Kidney epithelial cell (primary cell): ENCODE measurements at regions not wholly inside any gene's neighbourhood (a gene's known extent, or its start where the extent isn't known, plus 50 kb on each side); places are given as distances from the start of the nearest gene placed in this dataset.
"Not testable (repeated sequence)": the region's sequence is repeated elsewhere in the genome, so short reads cannot be mapped to it uniquely, and the experiment has no call there.

Experiments
- DNase-seq: peaks from one replicate; pipeline ENCODE4 v3.0.0-alpha.2; 2010; ENCODE audit warnings: low read depth
- H3K27me3 ChIP-seq: 2 replicates; pipeline ENCODE4 v1.6.0; 2011; ENCODE audit warnings: low read length; ENCODE audit not compliant: control insufficient read depth, insufficient read depth
- H3K36me3 ChIP-seq: 2 replicates; pipeline ENCODE4 v1.5.1; 2011; ENCODE audit warnings: low read length; ENCODE audit not compliant: control insufficient read depth, insufficient read depth
- H3K4me3 ChIP-seq: 2 replicates; pipeline ENCODE4 v1.5.1; 2011; ENCODE audit warnings: low read depth, mild to moderate bottlenecking, control low read depth, low read length
- CTCF ChIP-seq: IDR thresholded peaks from 2 replicates; pipeline ENCODE4 v1.5.1; 2011; ENCODE audit warnings: mild to moderate bottlenecking, moderate library complexity, low read length, control low read depth, inconsistent platforms; ENCODE audit not compliant: insufficient read depth, poor library complexity, severe bottlenecking

DNA sequence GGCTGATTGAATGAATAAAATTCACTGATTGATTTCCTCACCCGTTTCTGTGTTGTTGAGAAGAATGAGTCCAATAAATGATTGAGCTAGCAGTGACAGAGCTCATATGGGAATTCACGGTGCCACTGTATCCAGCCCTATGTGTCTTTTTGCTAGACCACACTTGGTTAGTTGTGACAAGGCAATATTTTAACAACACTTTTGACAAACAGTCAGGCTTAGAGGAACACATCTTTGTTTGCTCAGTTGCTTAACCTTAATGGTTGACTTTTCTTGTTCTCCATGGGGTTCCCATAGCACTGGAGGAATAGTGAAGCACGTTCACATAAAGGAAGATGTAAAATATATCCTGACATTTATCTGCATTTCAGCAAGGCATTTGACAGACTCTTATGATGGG is 273.9 kb upstream of the DEPDC1 start:
- DNase-seq, result no peak
- Histone ChIP-seq H3K36me3 (no peaks in the 10 kb centered on the region), H3K27me3 (no peaks in the 10 kb centered on the region), H3K4me3 (no peak overlapping the region)
- no peak for TF ChIP-seq CTCF

DNA sequence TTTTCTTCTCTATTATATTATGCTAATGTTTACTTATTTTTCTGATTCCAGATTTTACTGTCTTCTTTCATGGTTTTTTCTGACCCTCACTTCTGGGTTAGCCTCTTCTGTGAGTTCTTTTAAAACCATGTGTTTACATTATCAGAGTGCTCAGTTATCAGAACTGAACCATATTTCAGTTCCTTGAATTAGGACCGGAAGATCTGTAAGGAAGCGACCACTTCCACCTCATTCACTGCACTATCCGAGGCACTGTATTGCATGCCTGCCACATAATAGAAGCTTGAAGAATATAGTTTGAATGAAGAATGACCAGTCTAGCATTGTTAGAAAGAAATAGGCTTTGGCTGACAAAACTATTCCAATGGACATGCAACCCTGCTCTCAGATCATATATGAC is 281.0 kb upstream of the DEPDC1 start:
- Histone ChIP-seq H3K4me3 (no peak overlapping the region), H3K27me3 (no peaks in the 10 kb centered on the region), H3K36me3 (no peaks in the 10 kb centered on the region)
- no peak for TF ChIP-seq CTCF
- no peak for DNase-seq

DNA sequence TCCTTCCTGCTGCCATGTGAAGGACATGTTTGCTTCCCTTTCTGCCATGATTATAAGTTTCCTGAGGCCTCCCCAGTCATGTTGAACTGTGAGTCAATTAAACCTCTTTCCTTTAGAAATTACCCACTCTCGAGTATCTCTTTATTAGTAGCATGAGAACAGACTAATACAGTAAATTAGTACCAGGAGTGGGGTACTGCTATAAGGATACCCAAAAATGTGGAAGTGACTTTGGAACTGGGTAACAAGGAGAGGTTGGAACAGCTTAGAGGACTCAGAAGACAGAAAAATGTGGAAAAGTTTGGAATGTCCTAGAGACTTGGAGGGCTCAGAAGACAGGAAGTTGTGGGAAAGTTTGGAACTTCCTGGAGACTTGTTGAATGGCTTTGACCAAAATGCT is 283.0 kb upstream of the DEPDC1 start:
- not testable (repeated sequence) for H3K36me3 ChIP-seq, H3K4me3 ChIP-seq, H3K27me3 ChIP-seq, DNase-seq

GRCh38 chr1:68780919-68781318 is 284.0 kb upstream of the DEPDC1 start:
- DNase-seq, result no peak
- Histone ChIP-seq H3K4me3 (no peak overlapping the region), H3K27me3 (no peaks in the 10 kb centered on the region), H3K36me3 (no peaks in the 10 kb centered on the region)
- no peak for TF ChIP-seq CTCF

DNA sequence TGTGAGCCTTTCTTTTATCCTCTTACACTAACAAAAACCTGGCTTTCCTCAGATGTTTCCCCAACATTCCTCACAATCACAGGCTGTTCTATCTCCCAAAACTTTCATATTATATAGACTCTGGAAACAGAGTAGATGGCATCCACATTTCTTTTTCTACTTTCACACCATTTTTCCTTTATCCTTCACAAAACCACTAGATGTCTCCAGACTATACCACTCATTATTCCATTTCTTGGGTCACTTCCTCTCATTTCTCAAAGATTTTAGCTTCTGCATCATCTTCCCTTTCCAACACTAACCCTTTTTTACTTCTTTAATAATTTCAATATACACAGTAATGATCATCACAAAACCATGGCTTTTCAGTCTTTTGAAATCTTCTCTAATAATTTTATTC is 286.0 kb upstream of the DEPDC1 start:
- Histone ChIP-seq H3K27me3 (no peaks in the 10 kb centered on the region), H3K36me3 (no peaks in the 10 kb centered on the region), H3K4me3 (no peak overlapping the region)
- no peak for TF ChIP-seq CTCF
- no peak for DNase-seq

GRCh38 chr1:68785328-68785727 is 288.4 kb upstream of the DEPDC1 start:
- Histone ChIP-seq H3K36me3 (no peaks in the 10 kb centered on the region), H3K27me3 (no peaks in the 10 kb centered on the region), H3K4me3 (no peak overlapping the region)
- DNase-seq, result no peak
- TF ChIP-seq CTCF, result no peak
